PC-3 (cell line): ENCODE measurements at regions not wholly inside any gene's neighbourhood (a gene's known extent, or its start where the extent isn't known, plus 50 kb on each side); places are given as distances from the start of the nearest gene placed in this dataset.

Source experiments
- ATAC-seq: fragments of 200-7000 bp; cut with Tn5 transposase; 2 replicates; pipeline ENCODE4 v1.9.1; 2020; ENCODE audit warnings: mild to moderate bottlenecking, moderate library complexity
- BruUV-seq: library from RNA; stranded (reverse); fragments of 400-500 nt; replicated peaks from 2 replicates; lab custom pipeline; 2021; lab: Mats Ljungman, UMichigan
- CTCF ChIA-PET: fragments of 300-600 bp; sonication (Branson Sonifier 250); formaldehyde crosslinking; loops from one replicate; lab custom pipeline; 2022; ENCODE audit warnings: antibody characterized with exemption; lab: Charles Lee
- POLR2A ChIA-PET: fragments of 300-600 bp; sonication (Branson Sonifier 250); formaldehyde crosslinking; loops from one replicate; lab custom pipeline; 2022; ENCODE audit warnings: antibody characterized with exemption; ENCODE audit not compliant: unreplicated experiment; lab: Charles Lee
- DNase-seq: peaks from one replicate; pipeline ENCODE4 v3.0.0-alpha.2; 2015
- H2AFZ ChIP-seq: fragments of 300-600 bp; sonication (generic); 2 replicates; pipeline ENCODE4 v1.6.0; 2016; ENCODE audit warnings: antibody characterized with exemption, low read length
- H3F3A ChIP-seq: fragments of 300-600 bp; sonication (generic); one replicate; pipeline ENCODE4 v1.6.0; 2017; ENCODE audit warnings: antibody characterized with exemption, low read length, control low read depth, mild to moderate bottlenecking; ENCODE audit not compliant: unreplicated experiment
- H3K27ac ChIP-seq: fragments of 300-600 bp; sonication (generic); 2 replicates; pipeline ENCODE4 v1.5.1; 2016; ENCODE audit warnings: mild to moderate bottlenecking, low read length
- H3K27me3 ChIP-seq: fragments of 300-600 bp; sonication (generic); 2 replicates; pipeline ENCODE4 v1.6.1; 2016; ENCODE audit warnings: low read length, mixed read lengths
- H3K36me3 ChIP-seq: fragments of 300-600 bp; sonication (generic); 2 replicates; pipeline ENCODE4 v1.6.1; 2016; ENCODE audit warnings: low read depth, mixed run types, low read length, mixed read lengths
- H3K4me1 ChIP-seq: fragments of 300-600 bp; sonication (generic); 2 replicates; pipeline ENCODE4 v1.5.1; 2016; ENCODE audit warnings: low read length; ENCODE audit not compliant: insufficient read depth
- H3K4me2 ChIP-seq: fragments of 300-600 bp; sonication (generic); 2 replicates; pipeline ENCODE4 v1.6.0; 2016; ENCODE audit warnings: low read length
- H3K4me3 ChIP-seq: fragments of 300-600 bp; sonication (generic); 2 replicates; pipeline ENCODE4 v1.5.1; 2016; ENCODE audit warnings: mild to moderate bottlenecking, low read length, mixed read lengths
- H3K79me2 ChIP-seq: fragments of 300-600 bp; sonication (generic); 2 replicates; pipeline ENCODE4 v1.6.1; 2017; ENCODE audit warnings: low read length, mixed read lengths
- H3K9ac ChIP-seq: fragments of 300-600 bp; sonication (generic); 2 replicates; pipeline ENCODE4 v1.6.0; 2016; ENCODE audit warnings: mild to moderate bottlenecking, low read length
- H3K9me2 ChIP-seq: fragments of 300-600 bp; sonication (generic); replicated peaks from 2 replicates; pipeline ENCODE4 v1.6.1; 2016; ENCODE audit warnings: mixed run types, low read length, mixed read lengths
- H3K9me3 ChIP-seq: fragments of 300-600 bp; sonication (generic); 2 replicates; pipeline ENCODE4 v1.6.1; 2016; ENCODE audit warnings: low read length, mixed read lengths
- H4K20me1 ChIP-seq: fragments of 300-600 bp; sonication (generic); 2 replicates; pipeline ENCODE4 v1.6.1; 2016; ENCODE audit warnings: low read length, mixed read lengths
- EZH2 ChIP-seq: fragments of 300-600 bp; sonication (generic); IDR thresholded peaks from one replicate; pipeline ENCODE4 v1.6.1; 2017; ENCODE audit warnings: antibody characterized with exemption, mild to moderate bottlenecking, low read length; ENCODE audit not compliant: unreplicated experiment
- EZH2phosphoT487 ChIP-seq: fragments of 300-600 bp; sonication (generic); IDR thresholded peaks from 2 replicates; pipeline ENCODE4 v1.6.1; 2018; ENCODE audit warnings: mild to moderate bottlenecking, antibody characterized with exemption, low read length, borderline replicate concordance
- intact Hi-C: fragments of 100-400 bp; cut with micrococcal nuclease; formaldehyde crosslinking; loops from 2 replicates; pipeline ENCODE4 v1.9.0; 2023
- TF ChIP-seq, protein P1 (sequence below): fragments of 300-600 bp; sonication (generic); conservative IDR thresholded peaks from 2 replicates; pipeline ENCODE4 v1.5.1; 2017; ENCODE audit warnings: antibody characterized with exemption, low read depth, mild to moderate bottlenecking, low read length

DNA sequence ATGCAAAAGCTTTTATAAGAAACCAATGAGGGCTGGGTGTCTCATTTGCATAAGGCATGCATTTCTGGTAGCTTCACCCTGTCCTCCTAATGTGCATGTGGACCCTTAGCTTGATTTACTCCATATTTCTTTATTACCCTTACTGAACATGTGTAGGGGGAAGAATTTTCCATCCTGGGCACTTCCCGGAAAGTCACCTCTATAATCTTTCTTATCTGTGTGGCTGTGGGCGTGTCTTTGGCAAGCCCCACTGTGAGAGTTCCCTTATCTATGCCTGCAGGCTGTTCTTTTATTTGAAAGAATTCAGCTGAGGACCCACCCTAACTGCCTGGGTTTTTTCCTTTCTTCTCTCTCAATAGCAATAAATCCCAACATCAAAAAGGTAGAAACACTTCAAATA is 627.8 kb downstream of the DOK5 start:
- ChIA-PET POLR2A (no interaction called here), CTCF (no interaction called here)
- intact Hi-C loops = no loop called here
- Histone ChIP-seq H3K4me2 (no peak overlapping the region), H3K4me1 (no peaks in the 10 kb centered on the region), H3K36me3 (no peaks in the 10 kb centered on the region), H3K27me3 (no peaks in the 10 kb centered on the region), H3K9me3 (peaks cover 25% of the 10 kb centered on the region), H4K20me1 (no peaks in the 10 kb centered on the region), H3F3A (no peaks in the 10 kb centered on the region), H3K27ac (no peak overlapping the region), H3K4me3 (no peak overlapping the region), H3K79me2 (no peaks in the 10 kb centered on the region), H3K9ac (no peak overlapping the region), H2AFZ (no peak overlapping the region), H3K9me2 (no peaks in the 10 kb centered on the region)
- ATAC-seq = no peak
- TF ChIP-seq EZH2phosphoT487 (no peak), EZH2 (no peak)
- TF ChIP-seq, protein P1, sequence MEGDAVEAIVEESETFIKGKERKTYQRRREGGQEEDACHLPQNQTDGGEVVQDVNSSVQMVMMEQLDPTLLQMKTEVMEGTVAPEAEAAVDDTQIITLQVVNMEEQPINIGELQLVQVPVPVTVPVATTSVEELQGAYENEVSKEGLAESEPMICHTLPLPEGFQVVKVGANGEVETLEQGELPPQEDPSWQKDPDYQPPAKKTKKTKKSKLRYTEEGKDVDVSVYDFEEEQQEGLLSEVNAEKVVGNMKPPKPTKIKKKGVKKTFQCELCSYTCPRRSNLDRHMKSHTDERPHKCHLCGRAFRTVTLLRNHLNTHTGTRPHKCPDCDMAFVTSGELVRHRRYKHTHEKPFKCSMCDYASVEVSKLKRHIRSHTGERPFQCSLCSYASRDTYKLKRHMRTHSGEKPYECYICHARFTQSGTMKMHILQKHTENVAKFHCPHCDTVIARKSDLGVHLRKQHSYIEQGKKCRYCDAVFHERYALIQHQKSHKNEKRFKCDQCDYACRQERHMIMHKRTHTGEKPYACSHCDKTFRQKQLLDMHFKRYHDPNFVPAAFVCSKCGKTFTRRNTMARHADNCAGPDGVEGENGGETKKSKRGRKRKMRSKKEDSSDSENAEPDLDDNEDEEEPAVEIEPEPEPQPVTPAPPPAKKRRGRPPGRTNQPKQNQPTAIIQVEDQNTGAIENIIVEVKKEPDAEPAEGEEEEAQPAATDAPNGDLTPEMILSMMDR = no peak
- DNase-seq = no peak
- BruUV-seq = no TSS peak

DNA sequence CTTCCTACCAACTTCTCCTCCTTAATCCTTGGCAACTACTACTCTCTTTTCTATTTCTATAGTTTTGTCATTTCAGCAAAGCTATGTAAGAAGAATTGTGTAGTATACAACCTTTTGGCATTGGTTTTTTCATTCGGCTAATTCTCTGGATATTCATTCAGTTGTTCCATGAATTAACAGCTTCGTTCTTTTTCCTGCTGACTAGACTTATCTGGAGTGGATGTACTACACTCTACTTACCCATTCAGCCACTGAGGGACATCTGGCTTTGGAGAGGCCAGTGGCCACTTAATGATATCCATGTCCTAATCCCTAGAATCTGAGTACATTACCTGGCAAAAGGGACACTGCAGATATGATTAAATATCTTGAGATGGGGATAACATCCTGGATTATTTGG is 623.9 kb downstream of the DOK5 start:
- DNase-seq (no peak), ATAC-seq (no peak)
- CTCF ChIA-PET = no interaction called here
- H3K9me3 ChIP-seq = peaks cover 17% of the 10 kb centered on the region; the same call in 1 of the 2 replicates
- no peak overlapping the region for H3K4me2 ChIP-seq
- no peaks in the 10 kb centered on the region for H3K79me2 ChIP-seq
- no peaks in the 10 kb centered on the region for H3F3A ChIP-seq
- H3K4me3 ChIP-seq = no peak overlapping the region
- no peaks in the 10 kb centered on the region for H3K4me1 ChIP-seq
- H3K9me2 ChIP-seq = no peaks in the 10 kb centered on the region
- intact Hi-C loops = no loop called here
- TF ChIP-seq, protein P1 = no peak
- TF ChIP-seq EZH2 (no peak), EZH2phosphoT487 (no peak)
- no peaks in the 10 kb centered on the region for H4K20me1 ChIP-seq
- no peaks in the 10 kb centered on the region for H3K36me3 ChIP-seq
- no peak overlapping the region for H3K9ac ChIP-seq
- H2AFZ ChIP-seq = no peak overlapping the region
- POLR2A ChIA-PET = no interaction called here
- no TSS peak for BruUV-seq
- no peak overlapping the region for H3K27ac ChIP-seq
- H3K27me3 ChIP-seq = no peaks in the 10 kb centered on the region

DNA sequence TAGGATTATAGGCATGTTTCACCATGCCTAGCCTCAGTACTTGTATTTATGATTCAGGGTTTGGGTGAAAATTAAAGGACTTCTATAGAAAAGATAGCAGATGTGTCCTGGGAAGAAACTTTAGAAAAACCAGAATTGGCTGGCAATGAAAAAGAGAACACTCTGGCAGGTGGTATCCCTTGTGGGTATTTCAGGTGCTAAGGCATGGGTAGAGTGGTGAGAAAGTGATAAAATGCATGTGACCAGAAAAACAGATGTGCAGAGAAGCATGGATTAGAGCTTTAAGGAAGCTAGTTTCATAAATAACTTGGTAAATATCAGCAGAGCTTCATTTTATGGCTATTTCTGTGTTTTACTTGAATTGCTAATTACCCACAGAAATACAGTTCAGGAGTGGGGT is 622.2 kb downstream of the DOK5 start:
- CTCF ChIA-PET = no interaction called here
- no peak overlapping the region for H3K9ac ChIP-seq
- no peaks in the 10 kb centered on the region for H3F3A ChIP-seq
- no TSS peak for BruUV-seq
- H3K4me1 ChIP-seq = no peaks in the 10 kb centered on the region
- no peaks in the 10 kb centered on the region for H4K20me1 ChIP-seq
- H3K79me2 ChIP-seq = no peaks in the 10 kb centered on the region
- peaks cover 10% of the 10 kb centered on the region; the same call in 1 of the 2 replicates for H3K9me3 ChIP-seq
- DNase-seq = no peak
- H2AFZ ChIP-seq = no peak overlapping the region
- H3K27ac ChIP-seq = no peak overlapping the region
- intact Hi-C loops = no loop called here
- H3K4me3 ChIP-seq = no peak overlapping the region
- no peaks in the 10 kb centered on the region for H3K27me3 ChIP-seq
- ATAC-seq = no peak
- TF ChIP-seq EZH2 (no peak), EZH2phosphoT487 (no peak)
- TF ChIP-seq, protein P1 = no peak
- H3K36me3 ChIP-seq = no peaks in the 10 kb centered on the region
- POLR2A ChIA-PET = no interaction called here
- no peak overlapping the region for H3K4me2 ChIP-seq
- H3K9me2 ChIP-seq = no peaks in the 10 kb centered on the region
